GM21529 (cell line): ENCODE measurements at regions not wholly inside any gene's neighbourhood (a gene's known extent, or its start where the extent isn't known, plus 50 kb on each side); places are given as distances from the start of the nearest gene placed in this dataset.
"Not testable (repeated sequence)": the region's sequence is repeated elsewhere in the genome, so short reads cannot be mapped to it uniquely, and the experiment has no call there.

Experiments
- ATAC-seq: cut with Tn5 transposase; IDR thresholded peaks from one replicate; pipeline ENCODE4 v1.9.1; 2021; ENCODE audit not compliant: unreplicated experiment

DNA sequence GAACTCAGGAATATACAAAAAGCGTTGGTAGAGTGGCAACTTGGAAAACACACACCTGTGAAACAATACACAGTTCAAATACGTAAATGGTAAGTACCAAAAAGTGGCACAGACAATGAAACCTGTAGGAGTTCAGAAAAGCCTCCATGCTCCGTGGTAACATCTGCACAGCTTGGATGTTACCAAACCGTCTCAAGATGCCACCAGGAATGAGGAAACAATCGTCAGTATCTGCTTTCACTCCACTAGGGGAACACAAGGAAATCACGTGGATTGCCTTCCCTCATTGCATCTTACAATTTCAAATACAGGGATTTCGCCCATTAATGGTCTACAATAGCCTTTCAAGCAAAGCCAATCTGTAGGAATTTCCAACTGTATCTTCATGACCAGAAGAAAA, 224.6 kb upstream of the LRRC61 start:
- not testable (repeated sequence) for ATAC-seq

GRCh38 chr7:150101282-150101681, 221.9 kb upstream of the LRRC61 start:
- ATAC-seq: not testable (repeated sequence)

DNA sequence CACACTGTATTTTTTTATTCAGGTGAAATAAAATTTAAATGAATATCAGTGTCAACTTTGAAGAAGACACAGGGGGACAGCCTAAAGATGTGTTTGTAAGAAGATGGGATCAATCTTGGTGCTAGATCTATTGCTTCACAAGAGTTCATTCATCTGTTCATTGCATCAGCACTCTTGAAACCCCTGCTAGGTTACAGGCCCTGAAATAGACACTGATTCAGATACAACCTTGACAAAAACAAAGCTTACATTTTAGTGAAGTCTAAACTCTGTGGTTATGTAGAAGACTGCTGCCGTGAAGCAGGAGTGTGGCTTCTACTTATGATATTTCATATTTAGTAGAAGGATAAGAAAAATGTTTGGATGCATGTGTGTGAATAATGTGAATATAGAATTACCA, 215.9 kb upstream of the LRRC61 start:
- not testable (repeated sequence) for ATAC-seq

GRCh38 chr7:150110375-150110820, 212.8 kb upstream of the LRRC61 start:
- ATAC-seq: not testable (repeated sequence)

DNA sequence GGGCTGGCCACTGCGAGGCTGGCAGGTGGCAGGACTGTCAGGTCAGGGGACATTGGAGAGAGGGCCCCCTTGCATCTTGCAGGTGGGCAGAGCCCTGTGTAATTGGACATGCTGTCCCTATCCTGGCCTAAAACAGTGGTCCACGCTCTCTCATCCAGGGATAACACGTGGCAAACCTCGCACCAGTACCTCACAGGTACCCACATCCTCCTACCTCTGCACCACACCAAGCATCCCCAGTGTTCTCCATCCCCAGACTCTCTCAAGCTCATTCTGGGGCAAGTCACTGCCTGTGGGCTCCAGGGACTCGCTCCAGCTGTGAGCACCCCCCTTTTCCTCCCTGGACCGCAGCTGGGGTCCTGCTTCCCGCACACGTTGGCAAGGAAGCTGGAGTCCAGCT, 212.3 kb upstream of the LRRC61 start:
- ATAC-seq: not testable (repeated sequence)

DNA sequence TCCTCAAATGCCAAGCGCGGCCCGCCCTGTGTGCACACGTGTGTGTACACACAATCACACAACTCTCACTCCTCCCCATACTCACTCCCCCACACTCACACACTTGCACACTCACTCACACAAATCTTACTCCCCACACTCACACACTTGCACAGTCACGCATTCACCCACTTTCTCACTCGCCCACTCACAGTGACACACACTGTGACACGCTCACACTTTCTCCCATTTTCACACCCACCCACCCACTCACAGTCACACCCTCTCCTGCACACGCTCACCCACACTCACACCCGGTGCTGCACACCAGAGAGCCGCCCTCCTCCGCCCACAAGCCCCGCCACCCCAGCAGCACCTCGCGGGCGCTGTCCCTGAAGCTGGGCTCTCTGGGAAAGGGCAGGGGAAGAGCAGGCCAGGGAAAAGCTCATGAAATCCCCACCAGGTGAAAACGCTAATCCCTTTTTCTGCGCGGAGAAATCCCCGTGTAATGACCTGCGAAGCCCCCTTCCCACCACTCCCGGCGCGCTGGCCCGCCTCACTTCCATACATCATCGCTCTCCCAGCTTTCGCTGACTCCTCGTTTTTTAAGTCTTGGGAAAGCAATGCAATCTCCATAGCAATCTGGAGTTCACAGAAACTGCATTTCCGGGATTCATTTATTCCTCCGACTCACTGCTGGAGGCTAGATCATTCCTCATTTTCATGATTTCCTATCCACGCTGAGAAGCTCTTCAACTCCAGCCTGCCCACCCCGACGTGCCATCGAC, 211.6 kb upstream of the LRRC61 start:
- ATAC-seq: not testable (repeated sequence)

GRCh38 chr7:150113301-150113700, 209.9 kb upstream of the LRRC61 start:
- ATAC-seq: not testable (repeated sequence)

GRCh38 chr7:150114591-150114990, 208.6 kb upstream of the LRRC61 start:
- not testable (repeated sequence) for ATAC-seq

GRCh38 chr7:150119966-150120365, 203.2 kb upstream of the LRRC61 start:
- not testable (repeated sequence) for ATAC-seq

DNA sequence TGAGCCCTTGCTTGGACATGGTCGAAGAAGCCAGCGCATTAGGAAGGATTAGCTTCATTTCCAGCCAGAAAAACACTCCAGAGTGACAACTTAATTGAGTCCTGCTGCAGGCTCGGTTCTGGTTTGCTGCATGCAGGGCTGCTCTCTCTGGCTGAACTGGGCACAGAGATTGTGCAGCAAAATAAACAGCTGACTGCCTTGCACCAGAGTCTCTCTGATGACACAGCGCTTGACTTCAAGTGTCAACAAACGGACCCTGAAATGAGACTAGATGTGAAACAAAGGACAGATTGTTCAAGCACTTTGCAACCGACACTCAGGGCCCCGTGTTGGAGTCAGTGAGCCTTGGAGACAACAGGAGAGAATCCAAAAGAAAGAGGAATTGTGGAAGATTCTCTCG, 197.3 kb upstream of the LRRC61 start:
- ATAC-seq: not testable (repeated sequence)

GRCh38 chr7:150134451-150134850, 188.7 kb upstream of the LRRC61 start:
- ATAC-seq: not testable (repeated sequence)

- ATAC-seq: not testable (repeated sequence)
Observed at GRCh38 chr7:150135620-150136190, 187.4 kb upstream of the LRRC61 start.

DNA sequence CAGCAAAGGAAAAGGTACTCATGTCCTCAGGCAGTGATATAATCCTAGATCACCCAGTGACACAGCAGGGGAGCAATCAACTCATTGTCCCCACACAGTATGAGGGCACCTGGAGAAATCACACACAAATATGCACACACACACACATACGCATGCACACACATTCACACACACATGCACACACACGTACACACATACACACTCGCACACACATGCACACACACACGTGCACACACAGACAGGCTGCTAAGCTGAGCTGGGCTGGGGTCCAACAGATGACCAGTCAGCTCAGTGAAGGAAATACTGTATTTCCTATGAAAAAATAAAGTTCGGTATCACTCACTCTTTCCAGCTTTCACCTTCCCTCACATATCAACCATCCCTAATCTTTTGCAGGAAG, 183.3 kb upstream of the LRRC61 start:
- not testable (repeated sequence) for ATAC-seq

DNA sequence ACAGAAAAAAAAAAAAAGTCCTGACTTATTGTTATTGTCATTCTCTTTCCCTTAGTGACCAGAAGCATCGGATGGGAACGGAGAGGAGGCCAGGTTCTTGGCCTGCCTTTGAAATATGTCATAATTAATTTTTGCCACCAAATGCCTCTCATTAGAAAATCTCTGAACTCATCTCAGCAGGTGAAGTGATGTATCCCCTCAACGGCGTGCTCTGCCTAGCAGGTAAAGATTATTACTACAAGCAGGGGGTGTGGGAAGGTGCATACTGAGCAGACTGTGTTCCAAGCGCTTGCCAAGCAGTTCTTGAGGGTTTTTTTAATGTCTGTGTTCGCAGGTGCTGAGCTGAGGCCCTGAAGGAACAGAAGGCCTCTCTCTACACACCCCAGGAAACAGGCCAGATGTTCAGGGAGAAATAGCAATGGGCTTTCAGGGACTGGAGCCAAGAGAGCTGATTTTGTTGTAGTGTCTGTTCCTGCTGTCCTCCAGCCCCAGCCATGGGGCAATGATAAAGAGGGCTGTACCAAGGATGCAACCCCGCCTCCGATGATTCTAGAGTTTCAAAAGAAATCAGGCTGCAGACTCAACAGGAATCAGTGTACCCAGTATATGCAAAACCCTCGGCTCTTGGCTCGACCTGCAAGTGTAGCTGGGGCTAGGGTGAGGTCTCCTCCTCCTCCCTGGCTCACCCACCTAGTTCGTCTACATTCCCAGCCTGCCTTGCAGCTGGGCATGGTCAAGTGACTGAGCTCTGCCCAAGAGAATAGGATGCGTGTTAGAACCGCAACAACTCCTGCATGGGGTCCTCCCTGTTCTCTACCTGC, 181.4 kb upstream of the LRRC61 start:
- ATAC-seq: not testable (repeated sequence)

DNA sequence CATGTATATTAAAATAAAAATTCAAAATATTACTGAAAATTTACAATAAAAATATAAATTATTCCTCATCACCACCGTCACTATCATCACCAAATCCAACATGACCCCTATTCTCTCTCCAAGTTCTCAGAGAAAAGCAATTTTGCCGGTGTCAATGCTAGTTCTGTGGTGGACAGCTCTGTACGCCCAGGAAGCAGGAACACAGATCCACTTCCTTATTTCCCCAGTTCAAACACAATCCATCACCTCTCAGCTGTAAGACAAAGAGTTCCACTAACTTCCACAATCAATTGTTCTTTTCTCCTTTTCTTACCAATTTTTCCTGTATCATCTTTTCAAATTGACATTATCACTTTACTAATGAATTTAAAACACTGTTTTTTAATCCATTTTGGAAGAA, 177.0 kb upstream of the LRRC61 start:
- not testable (repeated sequence) for ATAC-seq

- not testable (repeated sequence) for ATAC-seq
Observed at GRCh38 chr7:150147524-150147923, 175.6 kb upstream of the LRRC61 start.

GRCh38 chr7:150156015-150156414, 167.1 kb upstream of the LRRC61 start:
- not testable (repeated sequence) for ATAC-seq

GRCh38 chr7:150158696-150159095, 164.5 kb upstream of the LRRC61 start:
- not testable (repeated sequence) for ATAC-seq

- not testable (repeated sequence) for ATAC-seq
Observed at GRCh38 chr7:150169515-150169914, 153.6 kb upstream of the LRRC61 start.

- ATAC-seq: not testable (repeated sequence)
Observed at GRCh38 chr7:150169943-150170490, 153.1 kb upstream of the LRRC61 start.

DNA sequence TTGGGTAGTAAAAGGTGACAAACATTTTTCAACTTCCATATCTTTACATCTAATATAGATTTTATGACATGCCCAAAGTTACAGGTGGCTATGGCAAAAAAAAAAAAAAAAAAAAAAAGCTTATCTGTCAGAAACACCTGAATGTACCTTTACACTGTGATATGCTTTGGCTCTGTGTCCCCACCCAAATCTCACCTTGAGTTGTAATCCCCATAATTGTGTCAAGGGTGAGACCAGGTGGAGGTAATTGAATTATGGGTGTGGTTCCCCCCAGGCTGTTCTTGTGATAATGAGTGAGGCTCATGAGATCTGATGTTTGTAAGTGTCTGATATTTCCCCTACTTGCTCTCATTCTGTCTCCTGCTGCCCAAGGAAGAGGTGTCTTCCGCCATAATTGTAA, 139.6 kb upstream of the LRRC61 start:
- not testable (repeated sequence) for ATAC-seq
